Activated CD4-positive, alpha-beta T cell treated with anti-CD3 and anti-CD28 coated beads, Interleukin-2, amount 10 ng/mL, durations not matched to agents 24 days and 14 days (primary cell): ENCODE measurements at regions not wholly inside any gene's neighbourhood (a gene's known extent, or its start where the extent isn't known, plus 50 kb on each side); places are given as distances from the start of the nearest gene placed in this dataset.
"Not testable (repeated sequence)": the region's sequence is repeated elsewhere in the genome, so short reads cannot be mapped to it uniquely, and the experiment has no call there.

Experiments
- DNase-seq: peaks from one replicate; pipeline ENCODE4 v3.0.0; 2022
- H3K27ac Mint-ChIP-seq: one replicate; pipeline ENCODE4 v1.8.0; 2022; ENCODE audit warnings: mild to moderate bottlenecking, mixed read lengths
- H3K27me3 Mint-ChIP-seq: one replicate; pipeline ENCODE4 v1.8.0; 2022; ENCODE audit warnings: mixed read lengths
- H3K36me3 Mint-ChIP-seq: one replicate; pipeline ENCODE4 v1.8.0; 2022; ENCODE audit warnings: low read depth, mild to moderate bottlenecking, mixed read lengths
- H3K4me1 Mint-ChIP-seq: one replicate; pipeline ENCODE4 v1.8.0; 2021; ENCODE audit warnings: mixed read lengths
- H3K4me3 Mint-ChIP-seq: one replicate; pipeline ENCODE4 v1.8.0; 2022; ENCODE audit warnings: mild to moderate bottlenecking, moderate library complexity, mixed read lengths
- H3K9me3 Mint-ChIP-seq: one replicate; pipeline ENCODE4 v1.8.0; 2021; ENCODE audit warnings: mixed read lengths
- intact Hi-C: fragments of 100-400 bp; cut with micrococcal nuclease; formaldehyde crosslinking; loops from one replicate; pipeline ENCODE4 v1.15.1; 2023

DNA sequence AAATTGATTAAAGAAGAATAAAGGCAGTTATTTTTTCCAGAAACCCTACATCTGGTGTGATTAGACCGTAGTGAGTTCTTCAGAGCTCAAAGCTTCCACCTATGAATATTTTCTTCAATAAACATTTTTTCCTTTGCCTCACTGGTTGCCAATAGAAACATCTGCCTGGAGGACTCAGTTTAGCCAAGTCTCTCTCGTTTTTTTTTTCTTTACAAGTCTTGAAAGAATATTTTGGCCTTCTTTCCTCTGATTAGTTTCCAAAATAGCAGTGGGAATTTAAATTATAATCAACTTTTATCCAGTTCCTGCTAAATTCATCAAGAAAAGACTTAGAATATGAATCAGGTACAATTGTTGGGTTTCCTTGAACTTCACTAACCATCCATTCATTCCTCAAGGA is 897.5 kb downstream of the TLE1 start:
- H3K36me3 Mint-ChIP-seq, result no peaks in the 10 kb centered on the region
- intact Hi-C loops, result no loop called here
- no peak for DNase-seq
- H3K4me1 Mint-ChIP-seq, result no peaks in the 10 kb centered on the region
- no peak overlapping the region for H3K27ac Mint-ChIP-seq
- H3K27me3 Mint-ChIP-seq, result no peaks in the 10 kb centered on the region
- H3K4me3 Mint-ChIP-seq, result no peak overlapping the region
- no peaks in the 10 kb centered on the region for H3K9me3 Mint-ChIP-seq

DNA sequence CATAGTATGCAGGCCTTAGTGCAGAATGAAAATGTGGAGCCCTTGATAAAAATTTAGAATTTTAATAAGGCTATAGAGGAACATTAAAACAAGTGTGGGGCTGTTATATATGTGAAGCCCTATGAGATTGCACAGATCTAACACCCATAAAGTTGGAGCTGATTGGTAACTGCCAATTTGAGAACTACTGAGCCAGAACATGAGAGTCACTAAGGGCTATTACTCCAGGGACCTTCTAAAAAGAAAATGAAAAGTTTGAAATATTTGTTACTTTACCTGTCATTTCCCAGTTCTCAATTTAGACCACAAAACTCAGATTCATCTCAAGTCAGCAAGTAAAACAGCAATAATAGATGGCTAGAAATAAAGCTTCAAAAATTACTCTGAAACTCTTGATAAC is 898.6 kb downstream of the TLE1 start:
- Mint-ChIP-seq H3K36me3 (no peaks in the 10 kb centered on the region), H3K4me3 (no peak overlapping the region), H3K9me3 (no peaks in the 10 kb centered on the region), H3K4me1 (no peaks in the 10 kb centered on the region), H3K27me3 (no peaks in the 10 kb centered on the region), H3K27ac (no peak overlapping the region)
- DNase-seq, result no peak
- intact Hi-C loops, result no loop called here

DNA sequence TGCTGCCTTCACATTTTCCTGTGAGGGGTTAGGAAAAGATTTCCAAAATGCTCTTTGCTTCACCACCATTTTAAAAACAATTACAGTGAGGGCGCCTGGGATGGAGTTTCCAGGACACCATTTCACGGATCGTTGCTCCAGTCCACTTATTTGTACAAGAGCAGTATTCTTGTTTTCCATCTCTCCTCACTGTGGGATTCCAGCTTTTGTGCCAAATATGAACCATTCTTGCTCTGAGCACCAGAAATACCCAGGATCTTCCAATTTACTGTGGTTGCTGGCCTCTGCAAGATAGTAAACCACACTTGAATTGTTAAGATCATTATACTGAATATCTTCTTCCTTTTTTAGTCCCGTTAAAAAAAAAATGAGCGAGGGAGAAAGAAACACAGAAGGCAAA is 899.5 kb downstream of the TLE1 start:
- Mint-ChIP-seq H3K4me1 (no peaks in the 10 kb centered on the region), H3K36me3 (no peaks in the 10 kb centered on the region), H3K9me3 (no peaks in the 10 kb centered on the region), H3K27ac (no peak overlapping the region), H3K27me3 (no peaks in the 10 kb centered on the region), H3K4me3 (no peak overlapping the region)
- intact Hi-C loops, result no loop called here
- DNase-seq, result no peak

DNA sequence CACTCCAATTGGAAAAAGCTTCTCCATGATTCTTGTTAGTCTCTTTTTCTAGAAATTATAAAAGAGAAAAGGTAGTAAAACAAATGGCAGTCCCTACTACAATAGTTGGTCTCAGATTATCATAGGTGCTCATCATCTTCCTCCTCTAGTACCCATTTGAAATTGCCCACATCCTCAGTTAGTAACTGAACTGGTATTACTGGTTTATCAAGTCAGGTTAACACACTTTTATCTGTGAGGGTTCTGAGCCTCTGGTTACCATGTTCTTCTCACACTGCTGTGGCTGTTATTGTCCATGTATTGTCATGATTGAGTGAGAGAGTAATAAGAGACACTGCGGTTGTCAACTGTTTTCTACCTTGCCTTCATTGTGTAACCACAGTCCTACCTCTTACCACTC is 901.7 kb downstream of the TLE1 start:
- Mint-ChIP-seq H3K27ac (no peak overlapping the region), H3K9me3 (no peaks in the 10 kb centered on the region), H3K4me1 (no peaks in the 10 kb centered on the region), H3K36me3 (no peaks in the 10 kb centered on the region), H3K27me3 (no peaks in the 10 kb centered on the region), H3K4me3 (no peak overlapping the region)
- intact Hi-C loops, result no loop called here
- DNase-seq, result no peak

DNA sequence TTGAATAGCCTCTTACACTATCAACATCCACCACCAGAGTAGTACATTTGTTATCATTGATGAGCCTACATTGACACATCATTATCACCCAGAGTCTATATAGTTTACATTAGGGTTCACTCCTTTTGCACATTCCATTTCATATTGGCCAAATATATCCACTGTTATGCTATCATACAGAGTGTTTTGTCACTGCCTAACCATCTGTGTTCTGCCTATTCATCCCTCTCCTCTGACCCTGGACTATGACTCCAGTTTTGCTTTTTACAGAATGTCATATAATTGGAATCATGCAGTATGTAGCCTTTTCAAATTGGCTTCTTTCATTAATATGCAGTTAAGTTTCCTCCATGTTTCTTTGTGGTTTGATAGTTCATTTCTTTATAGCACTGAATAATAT is 904.7 kb downstream of the TLE1 start:
- H3K27me3 Mint-ChIP-seq, result no peaks in the 10 kb centered on the region
- H3K9me3 Mint-ChIP-seq, result peaks cover 3% of the 10 kb centered on the region
- H3K36me3 Mint-ChIP-seq, result no peaks in the 10 kb centered on the region
- H3K4me1 Mint-ChIP-seq, result no peaks in the 10 kb centered on the region
- intact Hi-C loops, result no loop called here
- no peak overlapping the region for H3K4me3 Mint-ChIP-seq
- H3K27ac Mint-ChIP-seq, result no peak overlapping the region
- no peak for DNase-seq

DNA sequence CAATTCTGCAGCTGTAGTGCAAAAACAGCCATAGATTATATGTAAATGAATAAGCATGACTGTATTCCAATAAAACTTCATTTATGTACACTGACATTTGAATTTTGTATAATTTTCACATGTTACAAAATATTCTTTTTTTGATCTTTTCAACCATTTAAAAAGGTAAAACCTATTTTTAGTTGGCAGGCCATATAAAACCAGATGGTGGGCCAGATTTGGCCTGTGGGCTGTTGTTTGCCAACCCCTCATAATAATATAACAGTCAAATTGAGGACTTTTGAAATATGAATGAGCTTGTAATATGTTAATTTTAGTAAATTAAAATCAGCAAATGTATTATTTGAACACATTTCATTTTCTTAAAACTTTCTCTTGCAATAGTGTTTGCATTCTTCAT is 913.4 kb downstream of the TLE1 start:
- no peaks in the 10 kb centered on the region for H3K27me3 Mint-ChIP-seq
- no peaks in the 10 kb centered on the region for H3K9me3 Mint-ChIP-seq
- no peak for DNase-seq
- no peak overlapping the region for H3K4me3 Mint-ChIP-seq
- no peaks in the 10 kb centered on the region for H3K36me3 Mint-ChIP-seq
- H3K4me1 Mint-ChIP-seq, result no peaks in the 10 kb centered on the region
- no peak overlapping the region for H3K27ac Mint-ChIP-seq
- intact Hi-C loops, result no loop called here

- Mint-ChIP-seq H3K9me3 (no peaks in the 10 kb centered on the region), H3K4me3 (no peak overlapping the region), H3K27ac (no peak overlapping the region), H3K27me3 (no peaks in the 10 kb centered on the region), H3K4me1 (no peaks in the 10 kb centered on the region), H3K36me3 (no peaks in the 10 kb centered on the region)
- no peak for DNase-seq
- intact Hi-C loops, result no loop called here
These were observed 913.8 kb downstream of the TLE1 start for GRCh38 chr9:80775530-80775929.

DNA sequence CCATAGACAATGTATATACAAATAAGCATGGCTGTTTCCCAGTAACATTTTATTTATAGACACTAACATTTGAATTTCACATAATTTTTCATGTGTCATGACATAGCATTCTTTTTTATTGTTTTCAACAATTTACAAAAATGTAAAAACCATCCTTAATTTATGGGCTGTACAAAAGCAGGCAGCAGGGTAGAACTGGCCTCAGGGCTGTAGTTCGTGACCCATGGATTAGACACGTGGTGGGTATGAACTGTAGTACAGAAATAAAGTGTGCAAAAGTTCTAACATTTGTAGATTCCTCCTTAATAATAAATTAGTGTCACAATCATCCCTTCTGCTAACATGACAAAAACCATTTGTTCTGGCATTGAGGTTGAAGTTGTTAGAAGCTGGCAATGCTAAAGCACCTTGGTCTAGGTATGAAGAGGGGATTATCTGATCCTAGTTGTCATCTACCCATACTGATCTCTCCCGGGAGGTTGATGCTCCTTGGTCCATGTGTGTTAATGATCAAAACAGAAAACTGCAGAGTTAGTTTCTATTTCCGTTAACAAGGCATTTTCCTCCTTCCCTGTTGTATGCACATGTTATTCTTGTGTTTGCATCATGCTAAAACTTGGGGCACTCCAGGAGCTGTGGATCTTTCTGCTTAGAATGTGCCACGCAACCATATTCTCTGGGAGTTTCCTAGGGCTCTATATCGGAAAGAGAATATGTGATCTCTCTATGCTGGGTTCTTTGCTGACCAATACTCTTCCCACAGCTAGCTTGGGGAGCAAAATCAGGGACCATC is 917.6 kb downstream of the TLE1 start:
- Mint-ChIP-seq H3K4me3 (no peak overlapping the region), H3K27me3 (no peaks in the 10 kb centered on the region), H3K4me1 (no peaks in the 10 kb centered on the region), H3K27ac (no peak overlapping the region), H3K36me3 (no peaks in the 10 kb centered on the region), H3K9me3 (no peaks in the 10 kb centered on the region)
- intact Hi-C loops, result no loop called here
- no peak for DNase-seq

GRCh38 chr9:80763536-80763935 is 925.8 kb downstream of the TLE1 start:
- Mint-ChIP-seq H3K27me3 (no peaks in the 10 kb centered on the region), H3K27ac (no peak overlapping the region), H3K4me1 (no peaks in the 10 kb centered on the region), H3K36me3 (no peaks in the 10 kb centered on the region), H3K9me3 (no peaks in the 10 kb centered on the region), H3K4me3 (no peak overlapping the region)
- intact Hi-C loops, result no loop called here
- DNase-seq, result no peak

DNA sequence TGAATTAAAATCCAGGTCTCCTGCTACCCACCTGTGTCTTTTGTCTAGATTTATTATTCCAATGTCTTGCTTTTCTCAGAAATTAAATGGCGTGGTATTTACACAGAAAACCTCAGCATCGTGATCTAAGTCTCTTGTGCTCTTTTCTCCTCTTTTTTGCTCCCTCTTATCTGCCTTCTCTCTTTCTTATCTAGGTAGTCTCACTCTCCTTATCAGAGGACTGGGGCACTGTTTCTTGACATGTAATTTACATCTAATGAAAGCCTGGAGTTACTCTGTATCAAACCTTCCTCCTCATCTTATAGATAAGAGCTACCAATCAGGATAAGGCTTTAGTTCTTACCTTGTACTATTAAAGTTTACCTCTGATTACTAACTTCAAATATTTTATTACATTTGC is 933.8 kb downstream of the TLE1 start:
- Mint-ChIP-seq H3K36me3 (no peaks in the 10 kb centered on the region), H3K9me3 (no peaks in the 10 kb centered on the region), H3K27ac (no peak overlapping the region), H3K4me3 (no peak overlapping the region), H3K27me3 (no peaks in the 10 kb centered on the region), H3K4me1 (no peaks in the 10 kb centered on the region)
- intact Hi-C loops, result no loop called here
- DNase-seq, result no peak

DNA sequence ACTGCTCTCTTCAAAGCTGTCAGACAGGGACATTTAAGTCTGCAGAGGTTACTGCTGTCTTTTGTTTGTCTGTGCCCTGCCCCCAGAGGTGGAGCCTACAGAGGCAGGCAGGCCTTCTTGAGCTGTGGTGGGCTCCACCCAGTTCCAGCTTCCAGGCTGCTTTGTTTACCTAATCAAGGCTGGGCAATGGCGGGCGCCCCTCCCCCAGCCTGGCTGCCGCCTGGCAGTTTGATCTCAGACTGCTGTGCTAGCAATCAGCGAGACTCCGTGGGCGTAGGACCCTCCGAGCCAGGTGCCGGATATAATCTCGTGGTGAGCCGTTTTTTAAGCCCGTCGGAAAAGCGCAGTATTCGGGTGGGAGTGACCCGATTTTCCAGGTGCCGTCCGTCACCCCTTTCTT is 942.3 kb downstream of the TLE1 start:
- H3K36me3 Mint-ChIP-seq, H3K27me3 Mint-ChIP-seq, H3K4me3 Mint-ChIP-seq, DNase-seq, H3K4me1 Mint-ChIP-seq, intact Hi-C loops, H3K27ac Mint-ChIP-seq, H3K9me3 Mint-ChIP-seq: not testable (repeated sequence)

- intact Hi-C loops, result no loop called here
These were observed 956.8 kb downstream of the TLE1 start for GRCh38 chr9:80732506-80732905.

GRCh38 chr9:80720579-80720978 is 968.8 kb downstream of the TLE1 start:
- Mint-ChIP-seq H3K36me3 (no peaks in the 10 kb centered on the region), H3K9me3 (peaks cover 13% of the 10 kb centered on the region), H3K4me3 (no peak overlapping the region), H3K27ac (no peak overlapping the region), H3K27me3 (no peaks in the 10 kb centered on the region), H3K4me1 (no peaks in the 10 kb centered on the region)
- no peak for DNase-seq
- intact Hi-C loops, result no loop called here

More at GRCh38 chr9:80732506-80732905, 956.8 kb downstream of the TLE1 start:
- no peaks in the 10 kb centered on the region for H3K27me3 Mint-ChIP-seq
- no peak overlapping the region for H3K4me3 Mint-ChIP-seq
- H3K27ac Mint-ChIP-seq, result no peak overlapping the region
- H3K36me3 Mint-ChIP-seq, result no peaks in the 10 kb centered on the region
- no peaks in the 10 kb centered on the region for H3K4me1 Mint-ChIP-seq
- H3K9me3 Mint-ChIP-seq, result peaks cover 5% of the 10 kb centered on the region
- DNase-seq, result no peak

DNA sequence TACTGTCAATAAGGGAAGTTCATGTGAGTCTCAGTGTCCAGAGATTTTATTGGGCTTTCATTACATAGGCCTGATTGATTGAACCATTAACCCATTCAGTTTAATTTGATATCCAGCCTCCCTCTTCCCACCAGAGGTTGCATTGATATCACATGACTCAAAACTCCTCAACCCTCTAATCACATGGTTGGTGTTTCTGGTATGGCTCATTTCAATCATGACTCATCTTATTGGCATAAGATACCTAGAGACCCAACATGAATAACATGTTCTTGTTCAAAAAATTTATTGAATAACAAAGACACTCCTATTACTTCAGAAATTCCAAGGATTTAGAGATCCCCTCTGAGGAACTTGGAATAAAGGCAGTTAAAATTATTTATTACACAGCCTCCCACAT is 982.2 kb downstream of the TLE1 start:
- no peaks in the 10 kb centered on the region for H3K4me1 Mint-ChIP-seq
- DNase-seq, result no peak
- H3K36me3 Mint-ChIP-seq, result no peaks in the 10 kb centered on the region
- no peak overlapping the region for H3K4me3 Mint-ChIP-seq
- no peak overlapping the region for H3K27ac Mint-ChIP-seq
- no peaks in the 10 kb centered on the region for H3K9me3 Mint-ChIP-seq
- intact Hi-C loops, result no loop called here
- H3K27me3 Mint-ChIP-seq, result no peaks in the 10 kb centered on the region

GRCh38 chr9:80701061-80701460 is 988.3 kb downstream of the TLE1 start:
- Mint-ChIP-seq H3K27ac (no peak overlapping the region), H3K4me3 (no peak overlapping the region), H3K27me3 (no peaks in the 10 kb centered on the region), H3K36me3 (no peaks in the 10 kb centered on the region), H3K9me3 (no peaks in the 10 kb centered on the region), H3K4me1 (no peaks in the 10 kb centered on the region)
- intact Hi-C loops, result no loop called here
- DNase-seq, result no peak
